ENCODE measurements at regions not wholly inside any gene's neighbourhood (a gene's known extent, or its start where the extent isn't known, plus 50 kb on each side); places are given as distances from the start of the nearest gene placed in this dataset.

DNA sequence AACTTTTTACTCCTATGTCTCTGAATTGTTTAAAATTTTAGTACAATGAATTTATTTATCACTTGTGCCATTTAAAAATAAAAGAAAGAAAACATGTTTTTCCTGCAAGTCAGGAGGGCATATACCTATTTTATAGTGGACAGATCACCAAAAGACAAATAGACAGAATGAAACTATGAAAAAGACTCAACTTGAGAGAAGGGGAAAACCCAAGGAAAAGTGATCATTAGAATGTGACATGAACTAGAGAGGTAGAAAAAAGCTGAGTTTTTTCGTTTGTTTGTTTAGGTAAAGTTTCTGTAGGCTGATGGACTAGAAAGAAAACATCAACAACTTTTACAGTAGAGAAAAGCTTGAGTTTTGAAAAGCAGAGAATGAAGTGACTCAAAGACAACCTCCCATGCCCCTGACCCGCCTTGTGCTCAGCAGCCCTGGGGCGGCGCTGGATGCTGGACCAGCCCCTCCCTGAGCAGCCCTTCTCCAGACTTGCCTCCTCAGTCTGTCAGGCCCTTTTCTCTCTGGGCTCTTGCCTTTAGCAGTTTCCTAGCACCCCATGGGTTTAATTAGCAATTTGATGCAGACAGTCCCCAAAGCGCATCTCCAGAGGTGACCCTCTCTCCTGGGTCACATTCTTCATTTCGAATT lies 95.1 kb upstream of the ARID2 start:
- no peak for DNase-seq

DNA sequence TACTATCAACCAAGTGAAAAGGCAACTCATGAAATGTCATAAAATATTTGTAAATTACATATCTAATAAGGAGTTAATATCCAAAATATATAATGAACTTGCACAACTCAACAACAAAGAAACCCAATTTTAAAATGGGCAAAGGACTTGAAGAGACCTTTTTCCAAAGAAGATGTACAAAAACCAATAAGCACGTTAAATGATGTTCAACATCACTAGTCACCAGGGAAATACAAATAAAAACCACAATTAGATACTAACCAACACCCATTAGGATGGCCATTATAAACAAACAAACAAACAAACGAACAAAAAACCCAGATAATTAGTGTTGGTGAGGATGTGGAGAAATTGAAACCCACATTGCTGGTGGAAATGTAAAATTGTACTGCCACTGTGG lies 92.3 kb upstream of the ARID2 start:
- DNase-seq: no peak

DNA sequence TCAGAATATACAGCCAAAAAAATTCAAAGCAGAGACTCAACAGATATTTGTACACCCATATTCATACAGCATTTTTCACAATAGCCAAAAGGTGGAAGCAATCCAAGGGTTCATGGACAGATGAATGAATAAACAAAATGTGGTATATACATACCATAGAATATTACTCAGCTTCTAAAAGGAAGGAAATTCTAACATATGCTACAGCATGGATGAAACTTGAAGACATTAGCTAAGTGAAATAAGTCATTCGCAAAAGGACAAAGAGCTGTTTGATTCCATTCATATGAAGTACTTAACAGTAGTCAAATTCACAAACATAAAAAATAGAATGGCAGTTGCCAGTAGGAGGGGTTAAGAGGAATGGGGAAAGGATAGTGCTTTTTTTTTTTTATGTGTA lies 91.8 kb upstream of the ARID2 start:
- no peak for DNase-seq

DNA sequence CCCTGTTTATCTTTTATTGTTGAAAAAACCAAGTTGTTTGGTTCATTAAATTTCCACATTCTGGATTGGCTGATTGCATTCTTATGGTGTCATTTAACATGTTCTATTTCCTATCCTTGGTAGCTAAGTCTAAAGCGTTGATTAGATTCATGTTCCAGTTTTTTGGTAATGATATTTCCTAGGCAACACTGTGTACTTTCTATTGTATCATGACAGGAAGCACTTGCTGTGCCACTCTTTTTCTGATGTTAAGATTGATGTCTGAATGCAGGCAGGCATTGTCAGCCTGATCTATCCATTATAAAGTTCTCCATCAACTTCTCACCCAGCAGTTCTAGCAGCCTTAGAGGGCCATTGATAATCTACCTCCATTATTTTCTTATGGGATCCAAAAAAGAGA lies 91.1 kb upstream of the ARID2 start:
- no peak for DNase-seq

GRCh38 chr12:45644541-45644940 lies 85.0 kb upstream of the ARID2 start:
- DNase-seq: no peak

- no peak for DNase-seq
Measured at GRCh38 chr12:45646851-45647581, 82.5 kb upstream of the ARID2 start.

DNA sequence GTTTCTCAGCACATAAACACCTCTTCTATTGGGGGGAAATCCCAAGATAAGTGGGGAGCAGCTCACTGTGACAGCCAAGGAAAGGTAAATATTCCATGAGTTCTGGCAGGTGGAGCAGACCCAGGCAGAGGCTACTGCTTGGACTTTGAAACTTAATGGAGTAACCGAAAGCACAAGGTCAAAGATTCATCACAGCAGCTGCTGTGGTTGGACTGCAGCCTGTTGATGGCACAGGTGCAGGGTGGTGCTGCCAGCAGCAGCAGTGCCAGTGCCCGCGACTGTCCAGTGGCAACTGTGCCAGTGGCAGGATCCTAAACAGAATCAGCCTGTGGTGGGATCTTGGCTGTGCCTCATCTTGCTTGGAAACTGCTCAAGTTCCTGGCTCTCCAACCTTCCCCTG lies 81.4 kb upstream of the ARID2 start:
- DNase-seq: no peak

DNA sequence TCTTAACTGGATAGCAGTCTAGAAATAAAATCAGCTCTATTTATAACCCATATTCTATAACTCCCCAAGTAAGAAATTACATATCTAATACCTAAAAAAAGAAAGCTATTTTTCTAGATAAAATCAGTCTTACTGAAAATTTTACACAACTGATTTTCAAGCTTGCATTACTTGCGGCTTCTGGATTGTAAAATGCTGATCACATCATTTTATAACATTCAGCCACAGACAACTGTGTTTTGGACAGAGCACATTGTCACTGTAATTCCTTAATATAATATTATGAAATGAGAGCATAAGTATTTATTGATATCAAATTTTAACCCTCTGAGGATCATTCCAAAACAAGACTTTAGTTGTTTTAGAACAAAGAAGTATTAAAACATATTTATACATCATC lies 78.5 kb upstream of the ARID2 start:
- DNase-seq: no peak

DNA sequence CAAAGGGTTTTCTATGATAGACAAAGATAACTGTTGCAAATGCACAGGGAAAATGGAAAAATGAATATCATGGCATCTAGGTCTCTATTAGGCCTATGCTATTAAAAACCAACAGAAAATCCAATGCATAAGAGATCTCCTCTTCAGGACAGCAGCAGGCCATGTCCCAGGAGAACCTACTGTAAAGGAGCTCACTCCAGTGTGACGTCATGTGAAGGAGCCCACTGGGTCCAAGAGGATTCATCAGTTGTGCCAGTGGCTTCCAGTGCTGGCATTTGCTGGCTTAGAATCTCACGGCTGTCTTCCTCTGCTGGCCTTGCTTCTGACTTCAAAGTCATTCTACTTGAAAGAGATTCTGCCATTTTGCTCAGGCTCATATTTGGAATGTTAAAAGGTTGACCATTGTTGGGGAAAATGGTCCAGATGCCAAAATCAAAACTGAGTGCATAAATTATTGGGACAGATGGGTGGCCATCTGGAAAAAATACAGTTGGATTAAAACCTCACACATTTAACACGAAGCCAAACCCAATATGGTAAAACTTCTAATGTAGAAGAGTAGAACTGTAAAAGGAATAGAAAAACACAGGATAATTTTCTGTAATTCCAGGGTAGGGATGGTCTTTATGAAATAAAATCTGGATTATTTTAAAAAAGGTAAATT lies 75.4 kb upstream of the ARID2 start:
- DNase-seq: no peak

DNA sequence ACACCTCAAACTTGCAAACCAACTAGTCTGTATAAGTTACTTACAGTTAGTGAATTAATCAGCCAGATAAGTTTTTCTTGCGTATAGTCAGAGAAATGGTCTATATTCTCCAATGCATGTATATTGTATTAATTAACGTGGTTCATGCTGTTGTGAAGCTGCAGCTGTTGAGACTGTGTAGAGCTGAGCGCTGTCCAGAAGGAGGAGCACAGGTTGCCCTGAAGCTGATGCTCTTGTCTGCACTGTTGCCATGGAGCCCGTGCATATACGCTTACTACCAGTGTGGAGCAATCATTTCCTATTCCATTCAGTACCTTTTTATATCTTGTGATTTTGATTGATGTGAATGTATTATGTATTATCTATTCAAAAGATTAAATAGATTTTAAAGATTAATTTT lies 74.3 kb upstream of the ARID2 start:
- peak; percentile 37 to 45 for DNase-seq

- DNase-seq: no peak
Measured at GRCh38 chr12:45655743-45656142, 73.8 kb upstream of the ARID2 start.

DNA sequence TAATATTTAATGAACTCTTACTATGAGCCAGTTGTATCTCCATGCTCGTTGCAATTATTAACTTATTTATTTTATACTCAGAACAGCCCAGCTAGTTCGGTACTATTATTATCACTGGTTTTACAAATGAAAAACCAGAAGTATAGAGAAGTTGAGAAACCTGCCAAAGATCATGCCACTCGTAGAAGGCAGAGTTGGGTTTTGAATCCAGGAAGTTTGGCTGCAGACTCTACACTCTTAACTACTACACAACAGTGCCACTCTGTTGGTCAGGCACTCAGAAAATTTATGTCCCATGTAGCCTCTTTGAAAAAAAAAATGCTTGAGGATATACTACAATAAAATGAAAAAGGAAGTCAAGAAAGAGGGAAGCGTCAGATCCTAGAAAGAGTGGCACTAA lies 71.5 kb upstream of the ARID2 start:
- no peak for DNase-seq

DNA sequence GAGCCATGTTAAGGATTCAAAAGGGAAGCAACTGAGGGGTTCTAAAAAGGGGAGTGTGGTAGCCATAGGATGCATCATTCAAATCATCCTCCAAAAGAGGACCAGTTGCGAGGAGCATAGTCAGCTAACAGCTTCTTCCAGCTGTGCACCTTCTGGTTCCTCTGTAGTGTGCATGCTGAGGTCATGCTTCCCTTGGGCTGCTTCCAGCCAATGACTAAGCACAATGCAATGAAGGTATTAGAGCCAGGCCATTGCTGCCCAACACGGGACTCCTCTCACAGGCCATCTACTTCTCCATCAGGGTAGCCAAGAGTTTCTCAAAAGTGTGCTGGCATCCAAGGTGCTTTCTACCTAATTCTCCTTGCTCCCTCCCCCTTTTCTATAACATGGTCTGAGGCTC lies 69.2 kb upstream of the ARID2 start:
- no peak for DNase-seq

- DNase-seq: no peak
Measured at GRCh38 chr12:45663455-45663854, 66.1 kb upstream of the ARID2 start.

DNA sequence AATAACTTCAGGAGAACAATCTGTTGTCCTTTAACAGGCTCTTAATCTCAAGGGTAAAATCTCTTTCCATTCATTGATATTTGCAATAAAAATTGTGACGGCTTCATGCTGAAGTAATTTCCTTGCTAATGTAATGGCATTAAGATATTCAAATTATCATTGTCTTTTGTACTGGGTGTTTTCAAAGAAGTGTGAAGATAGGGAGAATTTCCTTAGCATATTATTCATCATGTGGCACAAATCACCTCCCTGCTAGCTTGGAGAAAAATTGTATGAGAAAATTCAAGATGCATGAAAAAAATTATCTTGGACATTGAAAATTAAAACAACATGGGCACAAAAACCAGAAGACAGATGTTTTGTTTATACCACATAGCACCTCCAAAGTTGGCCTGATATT lies 63.6 kb upstream of the ARID2 start:
- no peak for DNase-seq

DNA sequence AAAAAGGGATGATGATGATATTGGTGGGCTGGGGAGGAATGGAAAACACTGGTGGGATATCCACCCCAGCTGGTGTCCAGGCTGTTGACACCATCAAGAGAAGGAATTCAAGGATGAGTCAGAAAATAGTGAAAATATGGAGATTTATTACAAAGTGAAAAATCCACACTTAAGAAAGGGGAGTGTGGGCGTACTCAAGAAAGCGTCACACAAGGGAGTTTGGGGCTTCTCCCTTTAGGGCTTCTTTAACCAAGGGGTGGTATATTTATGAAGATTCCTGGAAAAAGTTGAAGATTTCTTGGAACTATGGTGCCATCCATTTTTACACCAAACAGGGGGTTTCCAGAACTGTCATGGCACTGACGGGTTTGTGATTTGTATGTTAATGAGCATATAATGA lies 63.1 kb upstream of the ARID2 start:
- no peak for DNase-seq

- DNase-seq: no peak
Measured at GRCh38 chr12:45666816-45667215, 62.7 kb upstream of the ARID2 start.

- DNase-seq: no peak
Measured at GRCh38 chr12:45667761-45668160, 61.7 kb upstream of the ARID2 start.

- no peak for DNase-seq
Measured at GRCh38 chr12:45668641-45669040, 60.9 kb upstream of the ARID2 start.

GRCh38 chr12:45669093-45669492 lies 60.4 kb upstream of the ARID2 start:
- DNase-seq: no peak

- no peak for DNase-seq
Measured at GRCh38 chr12:45669792-45670191, 59.7 kb upstream of the ARID2 start.

- no peak for DNase-seq
Measured at GRCh38 chr12:45670346-45671065, 59.0 kb upstream of the ARID2 start.

DNA sequence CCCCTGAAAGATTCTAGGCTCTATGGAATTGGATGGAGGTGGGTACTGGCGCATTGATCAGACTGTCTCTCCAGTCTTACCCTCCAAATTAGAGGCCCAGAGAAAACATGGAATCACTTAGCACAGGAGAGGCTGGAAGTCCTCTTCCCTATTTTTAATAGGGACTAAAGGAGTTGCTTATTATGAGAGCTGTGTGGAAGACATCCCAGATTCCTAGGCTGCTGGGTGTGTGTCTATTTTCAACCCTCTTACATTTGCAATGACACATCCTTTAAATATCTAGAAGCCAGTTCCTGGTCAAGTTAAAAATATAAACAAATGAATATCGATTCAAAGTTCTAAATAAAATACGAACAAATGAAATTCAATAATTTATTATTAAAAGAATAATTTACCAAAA lies 58.3 kb upstream of the ARID2 start:
- no peak for DNase-seq

Data from activated CD4-positive, alpha-beta T cell treated with anti-CD3 and anti-CD28 coated beads, Interleukin-2, amount 50 U/mL, for 4 hours (primary cell).